ENCODE measurements at regions not wholly inside any gene's neighbourhood (a gene's known extent, or its start where the extent isn't known, plus 50 kb on each side); places are given as distances from the start of the nearest gene placed in this dataset.

GRCh38 chrX:155679715-155680114 is 67.0 kb upstream of the TMLHE start:
- TF ChIP-seq, protein P1, sequence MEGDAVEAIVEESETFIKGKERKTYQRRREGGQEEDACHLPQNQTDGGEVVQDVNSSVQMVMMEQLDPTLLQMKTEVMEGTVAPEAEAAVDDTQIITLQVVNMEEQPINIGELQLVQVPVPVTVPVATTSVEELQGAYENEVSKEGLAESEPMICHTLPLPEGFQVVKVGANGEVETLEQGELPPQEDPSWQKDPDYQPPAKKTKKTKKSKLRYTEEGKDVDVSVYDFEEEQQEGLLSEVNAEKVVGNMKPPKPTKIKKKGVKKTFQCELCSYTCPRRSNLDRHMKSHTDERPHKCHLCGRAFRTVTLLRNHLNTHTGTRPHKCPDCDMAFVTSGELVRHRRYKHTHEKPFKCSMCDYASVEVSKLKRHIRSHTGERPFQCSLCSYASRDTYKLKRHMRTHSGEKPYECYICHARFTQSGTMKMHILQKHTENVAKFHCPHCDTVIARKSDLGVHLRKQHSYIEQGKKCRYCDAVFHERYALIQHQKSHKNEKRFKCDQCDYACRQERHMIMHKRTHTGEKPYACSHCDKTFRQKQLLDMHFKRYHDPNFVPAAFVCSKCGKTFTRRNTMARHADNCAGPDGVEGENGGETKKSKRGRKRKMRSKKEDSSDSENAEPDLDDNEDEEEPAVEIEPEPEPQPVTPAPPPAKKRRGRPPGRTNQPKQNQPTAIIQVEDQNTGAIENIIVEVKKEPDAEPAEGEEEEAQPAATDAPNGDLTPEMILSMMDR (IDR thresholded peaks at IDR 0.05): no peak
- TF ChIP-seq PBX3 (IDR thresholded peaks at IDR 0.05) (no peak), NR3C1 (IDR thresholded peaks at IDR 0.05) (no peak)

Data from A549 (cell line).